MM.1S (cell line): ENCODE measurements at regions not wholly inside any gene's neighbourhood (a gene's known extent, or its start where the extent isn't known, plus 50 kb on each side); places are given as distances from the start of the nearest gene placed in this dataset.

Experiments
- EZH2 ChIP-seq: fragments of 300-600 bp; sonication (generic); optimal IDR thresholded peaks from 2 replicates; pipeline ENCODE3; 2017; ENCODE audit warnings: low read depth, mild to moderate bottlenecking, antibody characterized with exemption, low read length, mixed read lengths
- EZH2phosphoT487 ChIP-seq: fragments of 300-600 bp; sonication (generic); IDR thresholded peaks from 2 replicates; pipeline ENCODE4 v1.6.1; 2018; ENCODE audit warnings: antibody characterized with exemption, low read length
- TF ChIP-seq, protein P1 (sequence below): fragments of 300-600 bp; sonication (generic); IDR thresholded peaks from 2 replicates; pipeline ENCODE4 v1.5.1; 2016; ENCODE audit warnings: antibody characterized with exemption, low read length, mixed read lengths

DNA sequence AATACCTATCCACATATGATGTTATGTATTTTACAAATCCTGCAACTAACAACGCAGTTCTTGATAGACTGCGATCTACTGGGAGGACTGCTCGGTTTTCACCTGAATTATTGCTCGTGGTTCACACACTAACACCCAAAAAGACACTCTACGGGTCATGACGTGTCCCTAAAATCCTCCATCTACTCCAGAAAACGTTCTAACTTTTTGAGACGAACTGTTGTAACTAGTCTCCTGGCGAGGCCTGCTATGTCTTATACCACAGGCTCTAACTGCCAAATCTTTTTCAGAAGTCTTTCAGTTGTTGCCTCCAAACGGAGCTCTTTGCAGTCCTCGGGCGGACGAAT lies 108.2 kb downstream of the KCNRG start:
- TF ChIP-seq EZH2phosphoT487 (no peak), EZH2 (no peak)
- TF ChIP-seq, protein P1, sequence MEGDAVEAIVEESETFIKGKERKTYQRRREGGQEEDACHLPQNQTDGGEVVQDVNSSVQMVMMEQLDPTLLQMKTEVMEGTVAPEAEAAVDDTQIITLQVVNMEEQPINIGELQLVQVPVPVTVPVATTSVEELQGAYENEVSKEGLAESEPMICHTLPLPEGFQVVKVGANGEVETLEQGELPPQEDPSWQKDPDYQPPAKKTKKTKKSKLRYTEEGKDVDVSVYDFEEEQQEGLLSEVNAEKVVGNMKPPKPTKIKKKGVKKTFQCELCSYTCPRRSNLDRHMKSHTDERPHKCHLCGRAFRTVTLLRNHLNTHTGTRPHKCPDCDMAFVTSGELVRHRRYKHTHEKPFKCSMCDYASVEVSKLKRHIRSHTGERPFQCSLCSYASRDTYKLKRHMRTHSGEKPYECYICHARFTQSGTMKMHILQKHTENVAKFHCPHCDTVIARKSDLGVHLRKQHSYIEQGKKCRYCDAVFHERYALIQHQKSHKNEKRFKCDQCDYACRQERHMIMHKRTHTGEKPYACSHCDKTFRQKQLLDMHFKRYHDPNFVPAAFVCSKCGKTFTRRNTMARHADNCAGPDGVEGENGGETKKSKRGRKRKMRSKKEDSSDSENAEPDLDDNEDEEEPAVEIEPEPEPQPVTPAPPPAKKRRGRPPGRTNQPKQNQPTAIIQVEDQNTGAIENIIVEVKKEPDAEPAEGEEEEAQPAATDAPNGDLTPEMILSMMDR: no peak
